Stomach (tissue), 4 donors: ENCODE measurements at regions not wholly inside any gene's neighbourhood (a gene's known extent, or its start where the extent isn't known, plus 50 kb on each side); places are given as distances from the start of the nearest gene placed in this dataset.

Experiments
- CTCF ChIP-seq, 7 experiments: fragments of 450-650 bp in 4 of 7; fragments of 200-600 bp in 3 of 7; sonication (generic) in 3 of 7; IDR thresholded peaks; one replicate each; pipeline ENCODE4 v1.5.1; 2016 to 2019; ENCODE audit warnings: antibody characterized with exemption in 7 of 7, control low read depth in 2 of 7, mild to moderate bottlenecking in 1 of 7
- POLR2A ChIP-seq, 4 donors: fragments of 450-650 bp; IDR thresholded peaks; one replicate each; pipeline ENCODE4 v1.6.1; 2016; ENCODE audit warnings: antibody characterized with exemption in 4 of 4, control low read depth in 2 of 4, mild to moderate bottlenecking in 1 of 4, moderate library complexity in 1 of 4

- no peak for TF ChIP-seq CTCF (IDR thresholded peaks at IDR 0.05)
- TF ChIP-seq POLR2A (IDR thresholded peaks at IDR 0.05) = no peak
These were observed 136.5 kb upstream of the FOXG1 start for GRCh38 chr14:28630100-28630499.
